ENCODE measurements at regions not wholly inside any gene's neighbourhood (a gene's known extent, or its start where the extent isn't known, plus 50 kb on each side); places are given as distances from the start of the nearest gene placed in this dataset.

- SMC1A ChIA-PET (ENCODE audit: uncharacterized antibody, unreplicated experiment): no interaction called here
- intact Hi-C loops (cut with micrococcal nuclease; ENCODE audit: unreplicated experiment) (no loop called here), in situ Hi-C loops (cut with MboI) (no loop called here)
- Histone ChIP-seq H3K27ac (ENCODE audit: control insufficient read depth, insufficient read depth) (no peak overlapping the region), H3K4me3 (no peak overlapping the region), H3K4me1 (ENCODE audit: control insufficient read depth, insufficient read depth, low read length) (no peaks in the 10 kb centered on the region), H3K9me3 (replicated peaks; ENCODE audit: control insufficient read depth, insufficient read depth, low read length) (no peaks in the 10 kb centered on the region), H4K20me1 (ENCODE audit: control insufficient read depth, insufficient read depth) (no peaks in the 10 kb centered on the region), H3K9ac (ENCODE audit: control insufficient read depth, insufficient read depth, low read length) (no peak overlapping the region), H2AFZ (ENCODE audit: control insufficient read depth, low read depth, low read length) (no peak overlapping the region), H3K79me2 (ENCODE audit: control insufficient read depth, insufficient read depth, low read length) (no peaks in the 10 kb centered on the region), H3K36me3 (ENCODE audit: control insufficient read depth in 2 of 2, insufficient read depth in 2 of 2, low read length in 1 of 2) (no peaks in the 10 kb centered on the region), H3K27me3 (replicated peaks in 1 of 2; ENCODE audit: control insufficient read depth in 2 of 2, insufficient read depth in 2 of 2, low read length in 1 of 2) (no peaks in the 10 kb centered on the region; a peak in 1 of 4 replicates), H3K4me2 (ENCODE audit: control insufficient read depth, insufficient read depth) (no peak overlapping the region)
- POLR2A ChIA-PET: no interaction called here
- ATAC-seq (no peak), DNase-seq (ENCODE audit: low read depth, low spot score) (no peak), FAIRE-seq (no peak)
- RAD21 ChIA-PET (ENCODE audit: unreplicated experiment): no interaction called here
- TF ChIP-seq ZBTB11 (CRISPR knock-in tag; IDR thresholded peaks at IDR 0.05) (no peak), ESRRA (IDR thresholded peaks at IDR 0.05; ENCODE audit: low read length) (no peak), E4F1 (IDR thresholded peaks at IDR 0.05; ENCODE audit: borderline replicate concordance, partially characterized antibody) (no peak), CBFB (IDR thresholded peaks at IDR 0.05; ENCODE audit: low read depth) (no peak), EED (IDR thresholded peaks at IDR 0.05; ENCODE audit: low read depth) (no peak), YBX1 (IDR thresholded peaks at IDR 0.05) (no peak), ATF3 (IDR thresholded peaks at IDR 0.05; ENCODE audit: borderline replicate concordance, extremely low read depth, low read depth, low read length) (no peak)
- 0% methylated on average over 1 of the region's 1 CpG for WGBS (ENCODE audit: insufficient coverage, insufficient replicate concordance, low lambda C conversion rate, missing lambda C conversion rate)
- CTCF ChIA-PET: interaction anchor here (5.1 kb wide), 1 partner anchor 15 kb away, joined by 32 read pairs; no protein-coding TSS in a partner anchor
- no TSS peak for BruUV-seq (replicated peaks)
These were observed 209.6 kb downstream of the CYP26B1 start for GRCh38 chr2:71938108-71938507.

Data from GM12878 (cell line).